Medulla oblongata (tissue), 1 donor: ENCODE measurements at regions not wholly inside any gene's neighbourhood (a gene's known extent, or its start where the extent isn't known, plus 50 kb on each side); places are given as distances from the start of the nearest gene placed in this dataset.

Experiments
- DNase-seq: peaks from one replicate; pipeline ENCODE4 v3.0.0-alpha.2; 2015; ENCODE audit errors: extremely low spot score

GRCh38 chr1:30332116-30333094 is 391.0 kb downstream of the MATN1 start:
- DNase-seq: no peak

- DNase-seq: no peak
Measured at GRCh38 chr1:30331415-30332065, 391.8 kb downstream of the MATN1 start.

GRCh38 chr1:30330644-30331043 is 392.7 kb downstream of the MATN1 start:
- DNase-seq: no peak

GRCh38 chr1:30329802-30330557 is 393.4 kb downstream of the MATN1 start:
- no peak for DNase-seq

GRCh38 chr1:30329263-30329753 is 394.1 kb downstream of the MATN1 start:
- DNase-seq: no peak

- no peak for DNase-seq
Measured at GRCh38 chr1:30328401-30329262, 394.8 kb downstream of the MATN1 start.

GRCh38 chr1:30328100-30328370 is 395.4 kb downstream of the MATN1 start:
- no peak for DNase-seq

GRCh38 chr1:30327370-30328099 is 395.9 kb downstream of the MATN1 start:
- no peak for DNase-seq

- DNase-seq: no peak
Measured at GRCh38 chr1:30325999-30326398, 397.4 kb downstream of the MATN1 start.

- DNase-seq: no peak
Measured at GRCh38 chr1:30325085-30325935, 398.1 kb downstream of the MATN1 start.

GRCh38 chr1:30324251-30325084 is 398.9 kb downstream of the MATN1 start:
- no peak for DNase-seq

- no peak for DNase-seq
Measured at GRCh38 chr1:30323841-30324240, 399.5 kb downstream of the MATN1 start.

GRCh38 chr1:30323352-30323751 is 400.0 kb downstream of the MATN1 start:
- DNase-seq: no peak

- no peak for DNase-seq
Measured at GRCh38 chr1:30322859-30323257, 400.5 kb downstream of the MATN1 start.

- no peak for DNase-seq
Measured at GRCh38 chr1:30321996-30322858, 401.2 kb downstream of the MATN1 start.

GRCh38 chr1:30321246-30321910 is 402.0 kb downstream of the MATN1 start:
- no peak for DNase-seq

GRCh38 chr1:30320581-30320890 is 402.8 kb downstream of the MATN1 start:
- DNase-seq: no peak
